Nephron (organoid): ENCODE measurements at regions not wholly inside any gene's neighbourhood (a gene's known extent, or its start where the extent isn't known, plus 50 kb on each side); places are given as distances from the start of the nearest gene placed in this dataset.
A peak's percentile ranks its signal among the peaks of the same experiment; 100 is the strongest.

Source experiments
- H3K27ac Mint-ChIP-seq, 3 experiments: 2 replicates each; pipeline ENCODE4 v1.8.0; 2020; ENCODE audit warnings: mixed read lengths in 3 of 3, mild to moderate bottlenecking in 2 of 3, moderate library complexity in 1 of 3
- H3K27me3 Mint-ChIP-seq: 2 replicates; pipeline ENCODE4 v1.8.0; 2021; ENCODE audit warnings: low read depth, mild to moderate bottlenecking, moderate library complexity, mixed read lengths
- H3K36me3 Mint-ChIP-seq: 2 replicates; pipeline ENCODE4 v1.8.0; 2020; ENCODE audit warnings: low read depth, mixed read lengths
- H3K4me1 Mint-ChIP-seq: 2 replicates; pipeline ENCODE4 v1.8.0; 2020; ENCODE audit warnings: mixed read lengths
- H3K4me3 Mint-ChIP-seq, 3 experiments: 2 replicates each; pipeline ENCODE4 v1.8.0; 2020; ENCODE audit warnings: mild to moderate bottlenecking in 3 of 3, mixed read lengths in 3 of 3, moderate library complexity in 2 of 3
- H3K9me3 Mint-ChIP-seq: 2 replicates; pipeline ENCODE4 v1.8.0; 2020; ENCODE audit warnings: mixed read lengths
- CTCF ChIP-seq, 3 experiments: fragments of 200-600 bp; sonication (generic); IDR thresholded peaks; one replicate each; pipeline ENCODE4 v1.5.0; 2021; ENCODE audit warnings: antibody characterized with exemption in 3 of 3; ENCODE audit not compliant: unreplicated experiment in 3 of 3

GRCh38 chr17:53571342-53571741 lies 251.4 kb upstream of the KIF2B start:
- no peaks in the 10 kb centered on the region for H3K27me3 Mint-ChIP-seq
- no peak for TF ChIP-seq CTCF (IDR thresholded peaks at IDR 0.05; ENCODE audit: unreplicated experiment in 3 of 3)
- no peaks in the 10 kb centered on the region for H3K9me3 Mint-ChIP-seq
- H3K27ac Mint-ChIP-seq = no peak overlapping the region
- H3K4me3 Mint-ChIP-seq = no peak overlapping the region
- no peaks in the 10 kb centered on the region for H3K36me3 Mint-ChIP-seq
- H3K4me1 Mint-ChIP-seq = peaks cover 6% of the 10 kb centered on the region

- no peaks in the 10 kb centered on the region for H3K36me3 Mint-ChIP-seq
- H3K4me3 Mint-ChIP-seq = no peak overlapping the region
- H3K9me3 Mint-ChIP-seq = no peaks in the 10 kb centered on the region
- peaks cover 6% of the 10 kb centered on the region for H3K4me1 Mint-ChIP-seq
- no peaks in the 10 kb centered on the region for H3K27me3 Mint-ChIP-seq
- peak overlapping the region in 1 of 3 experiments; percentile 1 for H3K27ac Mint-ChIP-seq
- TF ChIP-seq CTCF (IDR thresholded peaks at IDR 0.05; ENCODE audit: unreplicated experiment in 3 of 3) = no peak
Measured at GRCh38 chr17:53570731-53571130, 252.0 kb upstream of the KIF2B start.

GRCh38 chr17:53560953-53561352 lies 261.8 kb upstream of the KIF2B start:
- TF ChIP-seq CTCF (IDR thresholded peaks at IDR 0.05; ENCODE audit: unreplicated experiment in 3 of 3) = no peak
- H3K36me3 Mint-ChIP-seq = no peaks in the 10 kb centered on the region
- H3K27ac Mint-ChIP-seq = no peak overlapping the region
- no peaks in the 10 kb centered on the region for H3K4me1 Mint-ChIP-seq
- no peaks in the 10 kb centered on the region for H3K27me3 Mint-ChIP-seq
- H3K4me3 Mint-ChIP-seq = no peak overlapping the region
- H3K9me3 Mint-ChIP-seq = no peaks in the 10 kb centered on the region

- H3K27me3 Mint-ChIP-seq = no peaks in the 10 kb centered on the region
- no peak for TF ChIP-seq CTCF (IDR thresholded peaks at IDR 0.05; ENCODE audit: unreplicated experiment in 3 of 3)
- H3K4me1 Mint-ChIP-seq = peaks cover 2% of the 10 kb centered on the region
- no peaks in the 10 kb centered on the region for H3K9me3 Mint-ChIP-seq
- H3K27ac Mint-ChIP-seq = no peak overlapping the region
- H3K4me3 Mint-ChIP-seq = no peak overlapping the region
- H3K36me3 Mint-ChIP-seq = no peaks in the 10 kb centered on the region
Measured at GRCh38 chr17:53548252-53548651, 274.5 kb upstream of the KIF2B start.

- Mint-ChIP-seq H3K36me3 (no peaks in the 10 kb centered on the region), H3K27me3 (no peaks in the 10 kb centered on the region), H3K27ac (peak overlapping the region; percentile 22 to 72 (median 64)), H3K4me3 (no peak overlapping the region), H3K4me1 (peaks cover 5% of the 10 kb centered on the region), H3K9me3 (no peaks in the 10 kb centered on the region)
- no peak for TF ChIP-seq CTCF (IDR thresholded peaks at IDR 0.05; ENCODE audit: unreplicated experiment in 3 of 3)
Measured at GRCh38 chr17:53543472-53543871, 279.3 kb upstream of the KIF2B start.

GRCh38 chr17:53538129-53538617 lies 284.6 kb upstream of the KIF2B start:
- no peak overlapping the region for H3K27ac Mint-ChIP-seq
- no peaks in the 10 kb centered on the region for H3K27me3 Mint-ChIP-seq
- H3K4me3 Mint-ChIP-seq = no peak overlapping the region
- no peak for TF ChIP-seq CTCF (IDR thresholded peaks at IDR 0.05; ENCODE audit: unreplicated experiment in 3 of 3)
- peaks cover 2% of the 10 kb centered on the region for H3K4me1 Mint-ChIP-seq
- H3K9me3 Mint-ChIP-seq = no peaks in the 10 kb centered on the region
- H3K36me3 Mint-ChIP-seq = no peaks in the 10 kb centered on the region
